ENCODE measurements at regions not wholly inside any gene's neighbourhood (a gene's known extent, or its start where the extent isn't known, plus 50 kb on each side); places are given as distances from the start of the nearest gene placed in this dataset.

GRCh38 chr6:76707630-76708029 lies 635.2 kb upstream of the IMPG1 start:
- H3K4me1 ChIP-seq (ENCODE audit: insufficient read depth, poor library complexity, severe bottlenecking): peaks cover 12% of the 10 kb centered on the region
- DNase-seq (ENCODE audit: low spot score) (no peak), ATAC-seq (ENCODE audit: low read depth) (no peak)
- no peak overlapping the region for H3K4me3 ChIP-seq (ENCODE audit: severe bottlenecking)
- no peak overlapping the region for H3K27ac ChIP-seq (ENCODE audit: poor library complexity, severe bottlenecking)
- no peaks in the 10 kb centered on the region for H3K27me3 ChIP-seq (ENCODE audit: insufficient read depth, poor library complexity, severe bottlenecking)
- no peak for TF ChIP-seq CTCF (IDR thresholded peaks at IDR 0.05; ENCODE audit: poor library complexity, severe bottlenecking)
- no peaks in the 10 kb centered on the region for H3K36me3 ChIP-seq (ENCODE audit: low read depth)
- H3K9me3 ChIP-seq (ENCODE audit: severe bottlenecking): no peaks in the 10 kb centered on the region

GRCh38 chr6:76706631-76707030 lies 634.2 kb upstream of the IMPG1 start:
- H3K27me3 ChIP-seq (ENCODE audit: insufficient read depth, poor library complexity, severe bottlenecking): no peaks in the 10 kb centered on the region
- no peak for DNase-seq (ENCODE audit: low spot score)
- no peak overlapping the region for H3K27ac ChIP-seq (ENCODE audit: poor library complexity, severe bottlenecking)
- H3K9me3 ChIP-seq (ENCODE audit: severe bottlenecking): no peaks in the 10 kb centered on the region
- no peak for TF ChIP-seq CTCF (IDR thresholded peaks at IDR 0.05; ENCODE audit: poor library complexity, severe bottlenecking)
- H3K36me3 ChIP-seq (ENCODE audit: low read depth): no peaks in the 10 kb centered on the region
- peaks cover 12% of the 10 kb centered on the region for H3K4me1 ChIP-seq (ENCODE audit: insufficient read depth, poor library complexity, severe bottlenecking)
- H3K4me3 ChIP-seq (ENCODE audit: severe bottlenecking): no peak overlapping the region
- no peak for ATAC-seq (ENCODE audit: low read depth)

- H3K36me3 ChIP-seq (ENCODE audit: low read depth): no peaks in the 10 kb centered on the region
- no peak for TF ChIP-seq CTCF (IDR thresholded peaks at IDR 0.05; ENCODE audit: poor library complexity, severe bottlenecking)
- no peak for DNase-seq (ENCODE audit: low spot score)
- ATAC-seq (ENCODE audit: low read depth): no peak
- H3K27me3 ChIP-seq (ENCODE audit: insufficient read depth, poor library complexity, severe bottlenecking): no peaks in the 10 kb centered on the region
- H3K27ac ChIP-seq (ENCODE audit: poor library complexity, severe bottlenecking): no peak overlapping the region
- H3K4me3 ChIP-seq (ENCODE audit: severe bottlenecking): no peak overlapping the region
- H3K9me3 ChIP-seq (ENCODE audit: severe bottlenecking): no peaks in the 10 kb centered on the region
- H3K4me1 ChIP-seq (ENCODE audit: insufficient read depth, poor library complexity, severe bottlenecking): peaks cover 12% of the 10 kb centered on the region
These were observed 633.6 kb upstream of the IMPG1 start for GRCh38 chr6:76706086-76706485.

GRCh38 chr6:76703786-76704185 lies 631.3 kb upstream of the IMPG1 start:
- Histone ChIP-seq H3K27me3 (ENCODE audit: insufficient read depth, poor library complexity, severe bottlenecking) (no peaks in the 10 kb centered on the region), H3K4me3 (ENCODE audit: severe bottlenecking) (no peak overlapping the region), H3K27ac (ENCODE audit: poor library complexity, severe bottlenecking) (peak overlapping the region; percentile 33), H3K36me3 (ENCODE audit: low read depth) (no peaks in the 10 kb centered on the region), H3K4me1 (ENCODE audit: insufficient read depth, poor library complexity, severe bottlenecking) (peaks cover 12% of the 10 kb centered on the region), H3K9me3 (ENCODE audit: severe bottlenecking) (no peaks in the 10 kb centered on the region)
- TF ChIP-seq CTCF (IDR thresholded peaks at IDR 0.05; ENCODE audit: poor library complexity, severe bottlenecking): no peak
- ATAC-seq (ENCODE audit: low read depth): peak; percentile 46; the same call in 1 of the 3 replicates
- DNase-seq (ENCODE audit: low spot score): no peak

- ATAC-seq (ENCODE audit: low read depth) (peak; percentile 83), DNase-seq (ENCODE audit: low spot score) (no peak)
- H3K4me1 ChIP-seq (ENCODE audit: insufficient read depth, poor library complexity, severe bottlenecking): peaks cover 12% of the 10 kb centered on the region
- no peak for TF ChIP-seq CTCF (IDR thresholded peaks at IDR 0.05; ENCODE audit: poor library complexity, severe bottlenecking)
- no peaks in the 10 kb centered on the region for H3K9me3 ChIP-seq (ENCODE audit: severe bottlenecking)
- peak overlapping the region; percentile 33 for H3K27ac ChIP-seq (ENCODE audit: poor library complexity, severe bottlenecking)
- H3K36me3 ChIP-seq (ENCODE audit: low read depth): no peaks in the 10 kb centered on the region
- H3K4me3 ChIP-seq (ENCODE audit: severe bottlenecking): no peak overlapping the region
- H3K27me3 ChIP-seq (ENCODE audit: insufficient read depth, poor library complexity, severe bottlenecking): no peaks in the 10 kb centered on the region
These were observed 630.8 kb upstream of the IMPG1 start for GRCh38 chr6:76703285-76703684.

Data from RWPE2 (cell line).